K562 (cell line): ENCODE measurements at regions not wholly inside any gene's neighbourhood (a gene's known extent, or its start where the extent isn't known, plus 50 kb on each side); places are given as distances from the start of the nearest gene placed in this dataset.

Experiments
- ATAC-seq: fragments of 200-7000 bp; cut with Tn5 transposase; 3 replicates; pipeline ENCODE4 v1.9.1; 2020; ENCODE audit warnings: moderate library complexity
- BruUV-seq: library from RNA; stranded (reverse); fragments of 400-500 nt; replicated peaks from 2 replicates; lab custom pipeline; 2021; lab: Mats Ljungman, UMichigan
- CTCF ChIA-PET: fragments of 300-600 bp; formaldehyde crosslinking; extraction: SDS; loops from one replicate; lab custom pipeline; 2021; ENCODE audit warnings: low intra/inter-chr PET ratio; lab: Yijun Ruan, JAX
- POLR2A ChIA-PET: fragments of 300-600, 350-650 bp; sonication (Branson Sonifier 250); formaldehyde crosslinking; extraction: SDS; loops from one replicate; lab custom pipeline; 2021; ENCODE audit warnings: antibody characterized with exemption, inconsistent platforms; lab: Yijun Ruan, JAX
- DNase-seq, 4 experiments: peaks; one replicate each; pipeline versions ENCODE4 v3.0.0 to v3.0.0-alpha.2; 2011 to 2018; ENCODE audit warnings: low spot score in 3 of 4, mixed read lengths in 3 of 4; ENCODE audit errors: extremely low read depth in 1 of 4
- FAIRE-seq: peaks from 2 replicates; lab custom pipeline; 2011; peaks lifted over from hg19 to GRCh38; lab: Jason Lieb, UNC
- H2AFZ ChIP-seq: 2 replicates; pipeline ENCODE4 v1.6.0; 2011; ENCODE audit warnings: low read depth, low read length, control low read depth, inconsistent platforms
- H3K27ac ChIP-seq: fragments of 200-600 bp; 3 replicates; pipeline ENCODE4 v1.8.0; 2011; ENCODE audit warnings: low read depth, mild to moderate bottlenecking, control low read depth, inconsistent platforms, low read length, moderate library complexity, mixed read lengths; ENCODE audit errors: extremely low read depth
- H3K27me3 ChIP-seq, 2 experiments: fragments of 300-600 bp in 1 of 2; 2 replicates in 1 of 2; 3 replicates in 1 of 2; pipeline versions ENCODE4 v1.6.0 to v1.8.0; 2011; ENCODE audit warnings: inconsistent platforms in 2 of 2, low read length in 2 of 2, mild to moderate bottlenecking in 1 of 2, mixed read lengths in 1 of 2, moderate library complexity in 1 of 2; ENCODE audit not compliant: control insufficient read depth in 2 of 2, insufficient read depth in 2 of 2
- H3K36me3 ChIP-seq: fragments of 300-600 bp; 3 replicates; pipeline ENCODE4 v1.8.0; 2011; ENCODE audit warnings: mild to moderate bottlenecking, low read length, inconsistent platforms; ENCODE audit not compliant: control insufficient read depth, insufficient read depth
- H3K4me1 ChIP-seq, 2 experiments: fragments of 200-600 bp in 1 of 2; replicated peaks in 1 of 2; 2 replicates in 1 of 2; 3 replicates in 1 of 2; pipeline versions ENCODE4 v1.5.1 to v1.8.0; 2011; ENCODE audit warnings: inconsistent platforms in 2 of 2, low read length in 2 of 2, mild to moderate bottlenecking in 1 of 2, mixed read lengths in 1 of 2, moderate library complexity in 1 of 2; ENCODE audit not compliant: control insufficient read depth in 2 of 2, insufficient read depth in 2 of 2
- H3K4me2 ChIP-seq: 2 replicates; pipeline ENCODE4 v1.6.1; 2011; ENCODE audit warnings: low read length, control low read depth, inconsistent platforms, mixed read lengths; ENCODE audit not compliant: insufficient read depth
- H3K4me3 ChIP-seq: fragments of 200-600 bp; sonication (generic), shearing (Covaris generic); 2 replicates; pipeline ENCODE4 v1.5.1; 2016; ENCODE audit warnings: control low read depth, inconsistent platforms
- H3K79me2 ChIP-seq: fragments of 200-600 bp; 3 replicates; pipeline ENCODE4 v1.8.0; 2011; ENCODE audit warnings: low read length, inconsistent platforms; ENCODE audit not compliant: control insufficient read depth, insufficient read depth
- H3K9ac ChIP-seq, 2 experiments: 2 replicates each; pipeline versions ENCODE4 v1.6.0 to v1.6.1; 2011; ENCODE audit warnings: low read depth in 2 of 2, low read length in 2 of 2, control low read depth in 1 of 2, inconsistent platforms in 1 of 2, mild to moderate bottlenecking in 1 of 2, mixed read lengths in 1 of 2; ENCODE audit not compliant: insufficient read depth in 1 of 2
- H3K9me1 ChIP-seq: one replicate; pipeline ENCODE4 v1.6.0; 2011; ENCODE audit warnings: inconsistent platforms, mild to moderate bottlenecking, low read length, moderate library complexity; ENCODE audit not compliant: control insufficient read depth, insufficient read depth
- H3K9me3 ChIP-seq: replicated peaks from 2 replicates; pipeline ENCODE4 v1.5.1; 2011; ENCODE audit warnings: low read depth, low read length, inconsistent platforms; ENCODE audit not compliant: control insufficient read depth, insufficient read depth
- H4K20me1 ChIP-seq: replicated peaks from 2 replicates; pipeline ENCODE4 v1.6.1; 2011; ENCODE audit warnings: low read length, inconsistent platforms, mixed read lengths; ENCODE audit not compliant: control insufficient read depth, insufficient read depth
- HDAC1 ChIP-seq, 2 experiments: fragments of 450-650 bp; IDR thresholded peaks; 2 replicates each; pipeline ENCODE4 v1.6.1; 2016 to 2017; ENCODE audit warnings: inconsistent platforms in 1 of 2, mild to moderate bottlenecking in 1 of 2, moderate library complexity in 1 of 2
- PYGO2 ChIP-seq: fragments of 450-650 bp; IDR thresholded peaks from 2 replicates; pipeline ENCODE4 v1.6.1; 2016; ENCODE audit warnings: mild to moderate bottlenecking, missing genetic modification characterization, moderate library complexity, missing compliant biosample characterization
- RNF2 ChIP-seq: sonication (generic); IDR thresholded peaks from 2 replicates; pipeline ENCODE4 v1.6.1; 2016
- SREBF1 ChIP-seq: fragments of 150-350 bp; IDR thresholded peaks from 2 replicates; pipeline ENCODE4 v1.6.1; 2014; ENCODE audit warnings: antibody characterized with exemption, low read depth, low read length, borderline replicate concordance
- WGBS: fragments of 100-300 bp; shearing (Covaris generic); methylation state at CpG from one replicate; pipeline ENCODE4 v1.1.6; 2016; ENCODE audit warnings: low coverage, mixed read lengths; ENCODE audit not compliant: insufficient coverage; ENCODE audit errors: missing lambda C conversion rate; 5-methylcytosine and 5-hydroxymethylcytosine counted together
- in situ Hi-C: fragments of 300-500 bp; cut with MboI; formaldehyde crosslinking; loops from 4 replicates; pipeline ENCODE4 v1.15.0; 2018; ENCODE audit warnings: inconsistent platforms, mixed read lengths
- intact Hi-C: fragments of 100-400 bp; cut with micrococcal nuclease; formaldehyde crosslinking; loops from 2 replicates; pipeline ENCODE4 v1.14.2; 2022
- TF ChIP-seq, protein P1 (sequence below), 2 experiments: fragments of 450-650 bp; IDR thresholded peaks; 2 replicates each; pipeline ENCODE4 v1.6.1; 2018; ENCODE audit warnings: mild to moderate bottlenecking in 2 of 2, low read depth in 1 of 2; ENCODE audit not compliant: partially characterized antibody in 2 of 2

DNA sequence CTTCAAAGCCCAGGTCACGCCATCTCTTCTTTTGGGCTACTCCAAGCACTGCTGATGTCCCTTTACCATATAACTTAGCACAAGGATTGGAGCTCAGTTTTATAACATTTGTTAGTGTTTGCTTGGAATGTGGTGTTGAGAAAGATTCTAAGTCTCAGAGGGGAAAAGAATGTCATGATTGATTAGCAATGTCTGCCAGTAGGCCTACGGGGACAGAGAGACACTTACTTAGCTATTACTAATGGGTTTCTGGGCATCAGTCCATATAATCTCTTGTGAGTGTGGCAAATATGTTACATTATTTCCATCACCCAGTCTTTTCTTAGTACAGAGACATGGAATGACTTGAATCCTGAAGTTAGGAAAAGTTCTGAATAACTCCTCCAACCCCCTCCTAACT lies 75.4 kb upstream of the FSHB start:
- TF ChIP-seq, protein P1, sequence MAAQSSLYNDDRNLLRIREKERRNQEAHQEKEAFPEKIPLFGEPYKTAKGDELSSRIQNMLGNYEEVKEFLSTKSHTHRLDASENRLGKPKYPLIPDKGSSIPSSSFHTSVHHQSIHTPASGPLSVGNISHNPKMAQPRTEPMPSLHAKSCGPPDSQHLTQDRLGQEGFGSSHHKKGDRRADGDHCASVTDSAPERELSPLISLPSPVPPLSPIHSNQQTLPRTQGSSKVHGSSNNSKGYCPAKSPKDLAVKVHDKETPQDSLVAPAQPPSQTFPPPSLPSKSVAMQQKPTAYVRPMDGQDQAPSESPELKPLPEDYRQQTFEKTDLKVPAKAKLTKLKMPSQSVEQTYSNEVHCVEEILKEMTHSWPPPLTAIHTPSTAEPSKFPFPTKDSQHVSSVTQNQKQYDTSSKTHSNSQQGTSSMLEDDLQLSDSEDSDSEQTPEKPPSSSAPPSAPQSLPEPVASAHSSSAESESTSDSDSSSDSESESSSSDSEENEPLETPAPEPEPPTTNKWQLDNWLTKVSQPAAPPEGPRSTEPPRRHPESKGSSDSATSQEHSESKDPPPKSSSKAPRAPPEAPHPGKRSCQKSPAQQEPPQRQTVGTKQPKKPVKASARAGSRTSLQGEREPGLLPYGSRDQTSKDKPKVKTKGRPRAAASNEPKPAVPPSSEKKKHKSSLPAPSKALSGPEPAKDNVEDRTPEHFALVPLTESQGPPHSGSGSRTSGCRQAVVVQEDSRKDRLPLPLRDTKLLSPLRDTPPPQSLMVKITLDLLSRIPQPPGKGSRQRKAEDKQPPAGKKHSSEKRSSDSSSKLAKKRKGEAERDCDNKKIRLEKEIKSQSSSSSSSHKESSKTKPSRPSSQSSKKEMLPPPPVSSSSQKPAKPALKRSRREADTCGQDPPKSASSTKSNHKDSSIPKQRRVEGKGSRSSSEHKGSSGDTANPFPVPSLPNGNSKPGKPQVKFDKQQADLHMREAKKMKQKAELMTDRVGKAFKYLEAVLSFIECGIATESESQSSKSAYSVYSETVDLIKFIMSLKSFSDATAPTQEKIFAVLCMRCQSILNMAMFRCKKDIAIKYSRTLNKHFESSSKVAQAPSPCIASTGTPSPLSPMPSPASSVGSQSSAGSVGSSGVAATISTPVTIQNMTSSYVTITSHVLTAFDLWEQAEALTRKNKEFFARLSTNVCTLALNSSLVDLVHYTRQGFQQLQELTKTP (IDR thresholded peaks at IDR 0.05; ENCODE audit: low read depth in 1 of 2, partially characterized antibody in 2 of 2) = no peak
- TF ChIP-seq HDAC1 (IDR thresholded peaks at IDR 0.05) = no peak
- TF ChIP-seq PYGO2 (tag) = no peak
- no peak for TF ChIP-seq SREBF1
- TF ChIP-seq RNF2 = no peak
- H3K9me3 ChIP-seq = no peaks in the 10 kb centered on the region; the same call in 1 of the 2 replicates
- POLR2A ChIA-PET = no interaction called here
- FAIRE-seq = no peak
- CTCF ChIA-PET = no interaction called here
- WGBS = 4% methylated on average over 2 of the region's 2 CpGs
- BruUV-seq = no TSS peak
- no peak overlapping the region for H3K27ac ChIP-seq
- no peaks in the 10 kb centered on the region for H3K36me3 ChIP-seq
- in situ Hi-C loops (no loop called here), intact Hi-C loops (no loop called here)
- no peaks in the 10 kb centered on the region for H3K79me2 ChIP-seq
- no peak overlapping the region for H3K4me3 ChIP-seq
- no peak overlapping the region for H3K9ac ChIP-seq
- no peaks in the 10 kb centered on the region for H3K9me1 ChIP-seq
- H3K4me2 ChIP-seq = no peak overlapping the region
- H3K27me3 ChIP-seq = no peaks in the 10 kb centered on the region
- H4K20me1 ChIP-seq = no peaks in the 10 kb centered on the region
- H3K4me1 ChIP-seq = no peaks in the 10 kb centered on the region
- DNase-seq = no peak
- no peak overlapping the region for H2AFZ ChIP-seq
- no peak for ATAC-seq
